GM12891 (cell line): ENCODE measurements at regions not wholly inside any gene's neighbourhood (a gene's known extent, or its start where the extent isn't known, plus 50 kb on each side); places are given as distances from the start of the nearest gene placed in this dataset.

Experiments
- PAX5 ChIP-seq: IDR thresholded peaks from 2 replicates; pipeline ENCODE4 v1.6.1; 2011; ENCODE audit warnings: low read length, moderate library complexity, mild to moderate bottlenecking; ENCODE audit not compliant: insufficient read depth, severe bottlenecking
- POLR2A ChIP-seq: IDR thresholded peaks from 2 replicates; pipeline ENCODE4 v1.6.1; 2011; ENCODE audit warnings: low read depth, low read length, control low read depth
- POLR2AphosphoS5 ChIP-seq: IDR thresholded peaks from 2 replicates; pipeline ENCODE4 v1.6.1; 2011; ENCODE audit warnings: low read depth, low read length, control low read depth
- SPI1 ChIP-seq: IDR thresholded peaks from 2 replicates; pipeline ENCODE4 v1.6.1; 2011; ENCODE audit warnings: low read depth, low read length, control low read depth
- TAF1 ChIP-seq: IDR thresholded peaks from 2 replicates; pipeline ENCODE4 v1.6.1; 2011; ENCODE audit warnings: low read depth, low read length, control low read depth

GRCh38 chr6:84390334-84390733 is 162.9 kb upstream of the CEP162 start:
- TF ChIP-seq POLR2A = no peak
- no peak for TF ChIP-seq TAF1
- no peak for TF ChIP-seq POLR2AphosphoS5
- no peak for TF ChIP-seq SPI1
- TF ChIP-seq PAX5 = no peak
